ENCODE measurements at regions not wholly inside any gene's neighbourhood (a gene's known extent, or its start where the extent isn't known, plus 50 kb on each side); places are given as distances from the start of the nearest gene placed in this dataset.

- TF ChIP-seq CTCF (conservative IDR thresholded peaks at IDR 0.05; ENCODE audit: low read depth, low read length) (no peak), USF2 (IDR thresholded peaks at IDR 0.05; ENCODE audit: low read depth, low read length) (no peak)
Observed at GRCh38 chr13:47129461-47129860, 232.6 kb upstream of the HTR2A start.
